Ectodermal cell (in vitro differentiated cells): ENCODE measurements at regions not wholly inside any gene's neighbourhood (a gene's known extent, or its start where the extent isn't known, plus 50 kb on each side); places are given as distances from the start of the nearest gene placed in this dataset.

Experiments used
- H3K27ac ChIP-seq: 2 replicates; pipeline ENCODE4 v1.7.0; 2013; ENCODE audit warnings: mild to moderate bottlenecking, low read depth, low read length; ENCODE audit not compliant: insufficient read depth, poor library complexity, severe bottlenecking
- H3K27me3 ChIP-seq: 2 replicates; pipeline ENCODE4 v1.7.0; 2013; ENCODE audit warnings: mild to moderate bottlenecking, low read length; ENCODE audit not compliant: insufficient read depth, control insufficient read depth, poor library complexity, severe bottlenecking
- H3K36me3 ChIP-seq: one replicate; pipeline ENCODE4 v1.7.0; 2013; ENCODE audit warnings: low read length; ENCODE audit not compliant: control insufficient read depth, insufficient read depth
- H3K4me1 ChIP-seq: one replicate; pipeline ENCODE4 v1.7.0; 2013; ENCODE audit warnings: low read length; ENCODE audit not compliant: control insufficient read depth, insufficient read depth
- H3K4me3 ChIP-seq: 2 replicates; pipeline ENCODE4 v1.7.0; 2013; ENCODE audit warnings: low read depth, low read length, control low read depth; ENCODE audit not compliant: insufficient read depth
- H3K9me3 ChIP-seq: 2 replicates; pipeline ENCODE4 v1.7.0; 2013; ENCODE audit warnings: mild to moderate bottlenecking, low read length, moderate library complexity; ENCODE audit not compliant: control insufficient read depth
- WGBS, 2 experiments: methylation state at CpG; one replicate each; pipeline ENCODE4 v1.1.7; 2013; ENCODE audit warnings: missing lambda C conversion rate in 2 of 2; 5-methylcytosine and 5-hydroxymethylcytosine counted together

GRCh38 chr10:57741751-57742150 lies 525.9 kb downstream of the IPMK start:
- Histone ChIP-seq H3K4me3 (no peak overlapping the region), H3K9me3 (no peaks in the 10 kb centered on the region), H3K27me3 (no peaks in the 10 kb centered on the region), H3K36me3 (no peaks in the 10 kb centered on the region), H3K4me1 (no peaks in the 10 kb centered on the region), H3K27ac (no peak overlapping the region)
- 96 to 100% methylated on average over 2 of the region's 3 CpGs for WGBS, 2 experiments

DNA sequence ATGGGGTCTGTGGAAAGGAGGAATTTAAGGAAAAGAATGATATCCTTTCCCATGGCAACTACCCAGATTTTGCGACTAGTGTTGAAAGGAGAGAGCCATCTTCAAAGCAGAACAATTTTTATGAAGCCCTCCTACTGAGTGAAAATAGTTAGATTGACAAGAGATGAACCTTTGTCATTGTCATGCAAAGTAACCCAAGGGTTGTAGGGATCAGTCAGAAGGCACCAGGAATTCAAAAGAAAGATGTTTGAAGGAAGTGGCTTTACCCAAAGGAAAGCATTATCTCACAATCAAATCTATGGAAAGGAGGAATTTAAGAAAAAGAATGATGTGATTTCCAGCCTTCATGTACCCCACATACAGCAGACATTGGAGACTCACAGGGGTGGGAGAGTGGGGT lies 544.4 kb downstream of the IPMK start:
- 25% methylated on average over 1 of the region's 1 CpG; no CpG with 5 or more reads in 1 of the 2 experiments for WGBS, 2 experiments
- H3K27ac ChIP-seq = no peak overlapping the region

GRCh38 chr10:57716884-57717283 lies 550.8 kb downstream of the IPMK start:
- no peak overlapping the region for H3K27ac ChIP-seq
- no peaks in the 10 kb centered on the region for H3K36me3 ChIP-seq
- H3K9me3 ChIP-seq = no peaks in the 10 kb centered on the region
- no peak overlapping the region for H3K4me3 ChIP-seq
- 86 to 94% methylated on average over 2 of the region's 2 CpGs for WGBS, 2 experiments
- no peaks in the 10 kb centered on the region for H3K4me1 ChIP-seq
- no peaks in the 10 kb centered on the region for H3K27me3 ChIP-seq

More for the DNA sequence above, 544.4 kb downstream of the IPMK start:
- Histone ChIP-seq H3K27me3 (no peaks in the 10 kb centered on the region), H3K4me1 (peaks cover 4% of the 10 kb centered on the region), H3K36me3 (no peaks in the 10 kb centered on the region), H3K9me3 (no peaks in the 10 kb centered on the region), H3K4me3 (no peak overlapping the region)

DNA sequence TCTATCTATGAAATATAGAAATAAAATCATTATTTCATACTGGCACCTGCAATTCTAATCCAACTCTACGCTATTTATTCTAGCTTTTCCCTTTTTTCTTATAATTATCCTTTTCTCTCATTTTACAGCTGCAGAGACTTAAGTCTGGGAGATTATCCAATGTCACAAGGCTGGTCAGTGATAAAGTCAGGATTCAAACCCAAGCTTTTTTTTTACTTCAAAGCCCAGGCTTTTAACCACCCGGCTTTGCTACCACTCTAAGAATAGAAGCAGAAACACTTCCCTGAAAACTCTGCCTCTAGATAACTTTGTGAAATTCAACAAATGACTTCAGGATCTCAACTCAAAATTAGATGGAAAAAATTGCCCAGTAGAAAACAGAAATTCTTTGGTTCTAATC lies 552.5 kb downstream of the IPMK start:
- WGBS, 2 experiments = 85 to 91% methylated on average over 2 of the region's 2 CpGs
- no peaks in the 10 kb centered on the region for H3K27me3 ChIP-seq
- H3K4me1 ChIP-seq = no peaks in the 10 kb centered on the region
- H3K27ac ChIP-seq = no peak overlapping the region
- no peaks in the 10 kb centered on the region for H3K9me3 ChIP-seq
- no peaks in the 10 kb centered on the region for H3K36me3 ChIP-seq
- no peak overlapping the region for H3K4me3 ChIP-seq

DNA sequence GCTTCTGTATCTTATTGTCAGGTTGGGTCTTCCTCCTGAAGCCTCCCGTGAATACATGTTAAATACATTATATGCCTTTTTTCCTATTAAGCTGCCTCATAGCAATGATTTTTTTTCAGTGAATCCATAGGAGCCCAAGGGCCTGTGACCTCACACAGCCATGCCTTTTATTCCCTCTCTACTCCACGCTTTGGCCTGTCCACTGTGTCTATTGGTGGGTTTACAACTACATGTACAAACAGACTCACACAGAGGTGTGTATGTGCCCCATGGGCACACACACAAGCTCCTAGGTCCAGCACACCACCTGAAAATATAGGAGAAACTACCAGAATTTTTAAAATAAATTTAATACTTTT lies 560.4 kb downstream of the IPMK start:
- H3K36me3 ChIP-seq = no peaks in the 10 kb centered on the region
- no peaks in the 10 kb centered on the region for H3K9me3 ChIP-seq
- no peaks in the 10 kb centered on the region for H3K4me1 ChIP-seq
- no peak overlapping the region for H3K4me3 ChIP-seq
- 46 to 91% methylated on average over 1 to 2 of the region's 2 CpGs for WGBS, 2 experiments
- H3K27ac ChIP-seq = no peak overlapping the region
- H3K27me3 ChIP-seq = no peaks in the 10 kb centered on the region

DNA sequence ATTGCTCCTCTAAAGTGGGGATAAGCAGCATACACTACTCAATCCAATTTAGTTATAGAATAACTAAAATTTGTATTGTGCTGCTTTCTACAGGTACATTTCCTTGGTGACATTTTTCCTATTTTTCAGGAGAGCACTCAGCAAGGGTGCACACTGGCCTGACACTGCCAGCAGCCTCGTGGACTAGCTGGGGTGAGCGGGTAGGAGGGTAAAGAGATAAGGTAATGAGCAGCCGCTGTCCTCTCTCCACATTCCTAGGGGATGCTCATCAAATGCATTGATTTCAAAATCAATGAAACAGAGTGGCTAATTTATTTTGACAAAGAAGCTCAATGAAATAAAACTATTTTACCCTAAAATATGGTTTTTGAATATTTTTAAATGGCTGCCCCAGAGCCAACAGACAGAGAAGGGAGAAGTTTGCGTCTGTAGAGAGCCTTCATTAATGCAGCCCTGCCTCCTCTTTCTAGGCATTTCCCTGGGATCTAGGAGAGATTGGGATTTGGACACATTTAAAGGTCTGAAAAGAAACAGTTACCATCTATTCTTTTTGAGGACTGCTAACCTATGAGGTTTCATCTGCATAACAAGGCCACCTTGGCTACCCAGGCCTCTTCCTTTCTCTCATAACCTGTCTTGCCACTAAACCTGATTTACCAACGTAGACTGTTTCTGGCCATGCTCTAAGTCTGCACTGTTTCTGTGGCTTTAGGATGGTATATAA lies 561.0 kb downstream of the IPMK start:
- Histone ChIP-seq H3K4me3 (no peak overlapping the region), H3K4me1 (no peaks in the 10 kb centered on the region), H3K9me3 (no peaks in the 10 kb centered on the region), H3K36me3 (no peaks in the 10 kb centered on the region), H3K27ac (no peak overlapping the region), H3K27me3 (no peaks in the 10 kb centered on the region)
- 48 to 61% methylated on average over 4 to 5 of the region's 5 CpGs for WGBS, 2 experiments

DNA sequence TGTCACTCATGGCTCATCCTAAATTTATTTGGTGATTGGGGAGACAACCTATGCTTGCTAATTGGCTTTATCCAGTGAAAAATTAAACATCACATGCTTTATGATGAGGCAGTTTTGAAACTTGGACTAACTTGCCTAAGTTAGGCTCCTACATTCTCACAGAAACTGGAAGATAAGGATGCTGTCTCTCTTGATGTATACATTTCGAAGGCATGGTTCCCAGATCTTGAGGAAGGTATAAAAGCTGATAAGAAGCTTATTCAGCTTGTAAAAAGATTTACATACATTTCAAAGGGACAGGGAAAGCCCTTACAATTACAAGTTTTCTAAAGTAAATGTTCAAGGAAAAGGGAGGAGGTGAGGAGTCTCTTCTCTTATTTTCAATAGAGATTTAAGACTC lies 561.7 kb downstream of the IPMK start:
- 56 to 100% methylated on average over 1 of the region's 1 CpG for WGBS, 2 experiments
- H3K4me3 ChIP-seq = no peak overlapping the region
- H3K27me3 ChIP-seq = no peaks in the 10 kb centered on the region
- no peak overlapping the region for H3K27ac ChIP-seq
- no peaks in the 10 kb centered on the region for H3K36me3 ChIP-seq
- H3K4me1 ChIP-seq = no peaks in the 10 kb centered on the region
- H3K9me3 ChIP-seq = no peaks in the 10 kb centered on the region

DNA sequence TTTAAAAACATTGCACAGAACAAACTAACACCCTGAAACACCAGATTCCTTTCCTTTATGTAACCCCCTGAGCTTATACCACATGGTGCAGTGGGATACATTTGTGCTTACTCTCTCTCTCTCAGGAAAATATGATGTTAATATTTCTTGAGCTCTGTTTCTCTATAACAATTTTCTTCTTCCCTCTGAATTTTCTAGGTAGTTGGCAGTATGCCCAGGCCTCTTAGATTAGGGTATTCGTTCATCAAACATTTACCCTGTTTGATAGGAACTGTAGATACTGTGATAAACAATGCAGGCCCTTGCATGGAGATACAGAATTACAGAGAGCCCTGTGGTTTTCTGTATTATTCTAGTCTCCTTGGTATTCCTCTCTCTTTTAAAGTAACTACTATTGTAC lies 567.8 kb downstream of the IPMK start:
- Histone ChIP-seq H3K9me3 (no peaks in the 10 kb centered on the region), H3K27ac (no peak overlapping the region), H3K4me1 (no peaks in the 10 kb centered on the region), H3K4me3 (no peak overlapping the region), H3K36me3 (no peaks in the 10 kb centered on the region), H3K27me3 (no peaks in the 10 kb centered on the region)
- WGBS, 2 experiments = 86 to 100% methylated on average over 1 of the region's 1 CpG

DNA sequence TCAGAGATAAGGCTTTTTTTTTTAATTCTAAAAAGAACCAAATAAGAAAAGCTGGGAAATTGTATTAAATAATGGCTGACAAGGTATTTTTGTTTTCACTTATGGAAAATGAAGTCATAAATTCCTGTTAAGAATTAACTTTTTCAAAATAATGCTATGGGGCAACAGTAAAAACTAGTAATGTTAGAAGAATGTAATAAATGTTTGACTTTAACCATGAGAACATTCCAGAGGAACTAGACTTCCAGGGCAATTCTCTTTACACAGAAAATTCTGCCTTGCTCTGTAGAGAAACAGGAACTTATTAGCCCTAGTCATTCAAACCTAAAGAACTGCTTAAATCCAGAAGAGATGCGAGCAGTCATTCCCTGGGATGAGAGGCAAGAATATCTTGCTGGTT lies 571.1 kb downstream of the IPMK start:
- H3K27ac ChIP-seq = no peak overlapping the region
- no peaks in the 10 kb centered on the region for H3K9me3 ChIP-seq
- H3K4me3 ChIP-seq = no peak overlapping the region
- WGBS, 2 experiments = 92 to 97% methylated on average over 1 of the region's 1 CpG
- no peaks in the 10 kb centered on the region for H3K4me1 ChIP-seq
- no peaks in the 10 kb centered on the region for H3K36me3 ChIP-seq
- no peaks in the 10 kb centered on the region for H3K27me3 ChIP-seq

GRCh38 chr10:57694956-57695608 lies 572.6 kb downstream of the IPMK start:
- Histone ChIP-seq H3K36me3 (no peaks in the 10 kb centered on the region), H3K27me3 (no peaks in the 10 kb centered on the region), H3K27ac (no peak overlapping the region), H3K4me1 (no peaks in the 10 kb centered on the region), H3K4me3 (no peak overlapping the region), H3K9me3 (no peaks in the 10 kb centered on the region)
- 91 to 100% methylated on average over 2 to 3 of the region's 3 CpGs for WGBS, 2 experiments
